ENCODE measurements at regions not wholly inside any gene's neighbourhood (a gene's known extent, or its start where the extent isn't known, plus 50 kb on each side); places are given as distances from the start of the nearest gene placed in this dataset.

GRCh38 chr12:16668198-16668597 lies 62.2 kb upstream of the LMO3 start:
- Histone ChIP-seq H3K9me3 (no peaks in the 10 kb centered on the region), H3K36me3 (no peaks in the 10 kb centered on the region), H3K27me3 (replicated peaks in 1 of 7) (no peaks in the 10 kb centered on the region), H3K4me3 (no peak overlapping the region), H3K27ac (no peak overlapping the region), H3K4me1 (no peaks in the 10 kb centered on the region)
- WGBS, 5 donors = 58 to 68% (median 63%) methylated on average over 2 of the region's 2 CpGs
- no peak for DNase-seq
- no peak for TF ChIP-seq CTCF (IDR thresholded peaks at IDR 0.05 in 8 of 11, conservative IDR thresholded peaks at IDR 0.05 in 3 of 11)
- TF ChIP-seq POLR2A (IDR thresholded peaks at IDR 0.05) = no peak
- no peak for TF ChIP-seq POLR2AphosphoS5 (IDR thresholded peaks at IDR 0.05)
- intact Hi-C loops (cut with DNase I; ENCODE audit: low total_unique reads) = no loop called here

GRCh38 chr12:16658699-16659098 lies 52.7 kb upstream of the LMO3 start:
- no peaks in the 10 kb centered on the region for H3K27me3 ChIP-seq (replicated peaks in 1 of 7)
- no peak overlapping the region for H3K4me3 ChIP-seq
- H3K4me1 ChIP-seq = no peaks in the 10 kb centered on the region
- WGBS, 5 donors = 46 to 75% (median 55%) methylated on average over 1 of the region's 1 CpG
- no peaks in the 10 kb centered on the region for H3K36me3 ChIP-seq
- intact Hi-C loops (cut with DNase I; ENCODE audit: low total_unique reads) = no loop called here
- H3K27ac ChIP-seq = no peak overlapping the region
- TF ChIP-seq CTCF (IDR thresholded peaks at IDR 0.05 in 8 of 11, conservative IDR thresholded peaks at IDR 0.05 in 3 of 11) = no peak
- no peak for TF ChIP-seq POLR2A (IDR thresholded peaks at IDR 0.05)
- TF ChIP-seq POLR2AphosphoS5 (IDR thresholded peaks at IDR 0.05) = no peak
- DNase-seq = no peak
- peaks cover 0 to 44% (median 24%) of the 10 kb centered on the region in 8 donors for H3K9me3 ChIP-seq

Small RNAs in the stretch of these regions (microRNA-seq; reads per million reads assigned to microRNA genes)
- 0 reads per million in 3 donors for gene MIR3974

Small RNAs in the stretch of these regions (small RNA-seq; reads per million reads assigned to genes)
- gene RNU6-837P = 0 reads per million in 4 donors

Measured in spleen (tissue), 11 donors.